ENCODE measurements at regions not wholly inside any gene's neighbourhood (a gene's known extent, or its start where the extent isn't known, plus 50 kb on each side); places are given as distances from the start of the nearest gene placed in this dataset.

- TF ChIP-seq, protein P1, sequence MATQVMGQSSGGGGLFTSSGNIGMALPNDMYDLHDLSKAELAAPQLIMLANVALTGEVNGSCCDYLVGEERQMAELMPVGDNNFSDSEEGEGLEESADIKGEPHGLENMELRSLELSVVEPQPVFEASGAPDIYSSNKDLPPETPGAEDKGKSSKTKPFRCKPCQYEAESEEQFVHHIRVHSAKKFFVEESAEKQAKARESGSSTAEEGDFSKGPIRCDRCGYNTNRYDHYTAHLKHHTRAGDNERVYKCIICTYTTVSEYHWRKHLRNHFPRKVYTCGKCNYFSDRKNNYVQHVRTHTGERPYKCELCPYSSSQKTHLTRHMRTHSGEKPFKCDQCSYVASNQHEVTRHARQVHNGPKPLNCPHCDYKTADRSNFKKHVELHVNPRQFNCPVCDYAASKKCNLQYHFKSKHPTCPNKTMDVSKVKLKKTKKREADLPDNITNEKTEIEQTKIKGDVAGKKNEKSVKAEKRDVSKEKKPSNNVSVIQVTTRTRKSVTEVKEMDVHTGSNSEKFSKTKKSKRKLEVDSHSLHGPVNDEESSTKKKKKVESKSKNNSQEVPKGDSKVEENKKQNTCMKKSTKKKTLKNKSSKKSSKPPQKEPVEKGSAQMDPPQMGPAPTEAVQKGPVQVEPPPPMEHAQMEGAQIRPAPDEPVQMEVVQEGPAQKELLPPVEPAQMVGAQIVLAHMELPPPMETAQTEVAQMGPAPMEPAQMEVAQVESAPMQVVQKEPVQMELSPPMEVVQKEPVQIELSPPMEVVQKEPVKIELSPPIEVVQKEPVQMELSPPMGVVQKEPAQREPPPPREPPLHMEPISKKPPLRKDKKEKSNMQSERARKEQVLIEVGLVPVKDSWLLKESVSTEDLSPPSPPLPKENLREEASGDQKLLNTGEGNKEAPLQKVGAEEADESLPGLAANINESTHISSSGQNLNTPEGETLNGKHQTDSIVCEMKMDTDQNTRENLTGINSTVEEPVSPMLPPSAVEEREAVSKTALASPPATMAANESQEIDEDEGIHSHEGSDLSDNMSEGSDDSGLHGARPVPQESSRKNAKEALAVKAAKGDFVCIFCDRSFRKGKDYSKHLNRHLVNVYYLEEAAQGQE (IDR thresholded peaks at IDR 0.05; ENCODE audit: insufficient read depth in 1 of 2, low read depth in 2 of 2, low read length in 2 of 2) = no peak
- TF ChIP-seq SIN3A (IDR thresholded peaks at IDR 0.05; ENCODE audit: borderline replicate concordance, insufficient read depth, low read length) (no peak), TAF1 (IDR thresholded peaks at IDR 0.05; ENCODE audit: borderline replicate concordance, insufficient read depth, low read length) (no peak)
These were observed 147.0 kb upstream of the OR4E1 start for GRCh38 chr14:21820631-21821030.

GRCh38 chr14:21807975-21808374 is 134.4 kb upstream of the OR4E1 start:
- TF ChIP-seq SIN3A (IDR thresholded peaks at IDR 0.05; ENCODE audit: borderline replicate concordance, insufficient read depth, low read length) (no peak), TAF1 (IDR thresholded peaks at IDR 0.05; ENCODE audit: borderline replicate concordance, insufficient read depth, low read length) (no peak), POLR2AphosphoS5 (IDR thresholded peaks at IDR 0.05; ENCODE audit: low read depth, low read length) (no peak), FOXP2 (optimal IDR thresholded peaks at IDR 0.05; ENCODE audit: borderline replicate concordance, extremely low read depth, extremely low read length, insufficient read depth) (no peak)
- TF ChIP-seq, protein P1 (IDR thresholded peaks at IDR 0.05; ENCODE audit: insufficient read depth in 1 of 2, low read depth in 2 of 2, low read length in 2 of 2) = no peak

- TF ChIP-seq FOXP2 (optimal IDR thresholded peaks at IDR 0.05; ENCODE audit: borderline replicate concordance, extremely low read depth, extremely low read length, insufficient read depth) (no peak), POLR2AphosphoS5 (IDR thresholded peaks at IDR 0.05; ENCODE audit: low read depth, low read length) (no peak), SIN3A (IDR thresholded peaks at IDR 0.05; ENCODE audit: borderline replicate concordance, insufficient read depth, low read length) (no peak), TAF1 (IDR thresholded peaks at IDR 0.05; ENCODE audit: borderline replicate concordance, insufficient read depth, low read length) (no peak)
- TF ChIP-seq, protein P1 (IDR thresholded peaks at IDR 0.05; ENCODE audit: insufficient read depth in 1 of 2, low read depth in 2 of 2, low read length in 2 of 2) = no peak
These were observed 131.4 kb upstream of the OR4E1 start for GRCh38 chr14:21804981-21805380.

- no peak for TF ChIP-seq POLR2AphosphoS5 (IDR thresholded peaks at IDR 0.05; ENCODE audit: low read depth, low read length)
- TF ChIP-seq FOXP2 (optimal IDR thresholded peaks at IDR 0.05; ENCODE audit: borderline replicate concordance, extremely low read depth, extremely low read length, insufficient read depth) = no peak
- TF ChIP-seq, protein P1 (IDR thresholded peaks at IDR 0.05; ENCODE audit: insufficient read depth in 1 of 2, low read depth in 2 of 2, low read length in 2 of 2) = no peak
- no peak for TF ChIP-seq SIN3A (IDR thresholded peaks at IDR 0.05; ENCODE audit: borderline replicate concordance, insufficient read depth, low read length)
- TF ChIP-seq TAF1 (IDR thresholded peaks at IDR 0.05; ENCODE audit: borderline replicate concordance, insufficient read depth, low read length) = no peak
These were observed 128.8 kb upstream of the OR4E1 start for GRCh38 chr14:21802441-21802840.

DNA sequence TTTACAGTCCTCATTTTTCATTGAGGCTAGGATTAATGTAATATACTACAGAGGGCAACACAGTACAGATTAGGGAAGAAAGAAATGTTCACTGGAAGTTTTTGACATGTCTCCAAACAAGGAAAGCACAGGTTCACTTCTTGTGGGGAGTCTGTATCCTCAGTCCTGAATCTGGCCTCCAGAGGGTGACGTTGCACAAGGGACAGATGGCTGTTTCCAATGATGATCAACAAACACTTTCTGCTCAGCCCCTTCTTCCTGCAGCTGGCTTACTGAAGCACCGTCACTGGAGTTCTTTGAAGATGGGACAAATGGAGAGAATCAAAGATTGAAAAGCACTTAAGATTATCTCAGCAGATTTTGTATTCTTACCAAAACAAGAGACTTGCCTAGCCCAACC is 123.3 kb upstream of the OR4E1 start:
- TF ChIP-seq SIN3A (IDR thresholded peaks at IDR 0.05; ENCODE audit: borderline replicate concordance, insufficient read depth, low read length) (no peak), FOXP2 (optimal IDR thresholded peaks at IDR 0.05; ENCODE audit: borderline replicate concordance, extremely low read depth, extremely low read length, insufficient read depth) (no peak), POLR2AphosphoS5 (IDR thresholded peaks at IDR 0.05; ENCODE audit: low read depth, low read length) (no peak), TAF1 (IDR thresholded peaks at IDR 0.05; ENCODE audit: borderline replicate concordance, insufficient read depth, low read length) (no peak)
- TF ChIP-seq, protein P1 (IDR thresholded peaks at IDR 0.05; ENCODE audit: insufficient read depth in 1 of 2, low read depth in 2 of 2, low read length in 2 of 2) = no peak

Measured in PFSK-1 (cell line).